ENCODE measurements at regions not wholly inside any gene's neighbourhood (a gene's known extent, or its start where the extent isn't known, plus 50 kb on each side); places are given as distances from the start of the nearest gene placed in this dataset.

GRCh38 chr18:70931942-70932814, 643.3 kb downstream of the SOCS6 start:
- dilution Hi-C loops (cut with MboI; ENCODE audit: extremely low pct_ligation_motif_present, low sequenced_read_pairs): no loop called here
- Histone ChIP-seq H4K20me1 (ENCODE audit: control insufficient read depth, extremely low read depth, insufficient read depth, low read length) (no peaks in the 10 kb centered on the region), H2AFZ (ENCODE audit: control insufficient read depth, low read length) (no peak overlapping the region), H3K4me2 (ENCODE audit: control insufficient read depth, extremely low read depth, insufficient read depth, low read depth, low read length) (no peak overlapping the region), H3K9ac (ENCODE audit: control insufficient read depth, extremely low read depth, insufficient read depth, low read length) (no peak overlapping the region), H3K27ac (ENCODE audit: control insufficient read depth, insufficient read depth, low read length) (no peak overlapping the region), H3K36me3 (ENCODE audit: control insufficient read depth in 2 of 2, extremely low read depth in 1 of 2, insufficient read depth in 2 of 2, low read length in 2 of 2) (no peaks in the 10 kb centered on the region), H3K4me3 (ENCODE audit: control insufficient read depth in 2 of 3, extremely low read depth in 1 of 3, insufficient read depth in 2 of 3, low read depth in 1 of 3, low read length in 3 of 3) (no peak overlapping the region), H3K9me3 (ENCODE audit: control insufficient read depth, low read depth, low read length) (no peaks in the 10 kb centered on the region), H3K4me1 (ENCODE audit: control insufficient read depth, extremely low read depth, insufficient read depth, low read length) (no peaks in the 10 kb centered on the region), H3K9me1 (ENCODE audit: control insufficient read depth, extremely low read depth, insufficient read depth, low read length) (no peaks in the 10 kb centered on the region), H3K27me3 (ENCODE audit: control insufficient read depth, extremely low read depth, insufficient read depth, low read length) (no peaks in the 10 kb centered on the region), H3K79me2 (ENCODE audit: control insufficient read depth, insufficient read depth, low read length) (no peaks in the 10 kb centered on the region)
- DNase-seq (ENCODE audit: low read depth, low spot score) (no peak), FAIRE-seq (no peak)
- no peak for TF ChIP-seq EZH2 (IDR thresholded peaks at IDR 0.05; ENCODE audit: low read length)
- TF ChIP-seq CTCF (optimal IDR thresholded peaks at IDR 0.05 in 1 of 3, IDR thresholded peaks at IDR 0.05 in 1 of 3, conservative IDR thresholded peaks at IDR 0.05 in 1 of 3; ENCODE audit: extremely low read depth in 1 of 3, insufficient read depth in 2 of 3, low read length in 3 of 3): peak in 2 of 3 experiments; percentile 28 to 37

- FAIRE-seq: no peak
- H3K27ac ChIP-seq (ENCODE audit: control insufficient read depth, insufficient read depth, low read length): no peak overlapping the region
- H3K9me1 ChIP-seq (ENCODE audit: control insufficient read depth, extremely low read depth, insufficient read depth, low read length): no peaks in the 10 kb centered on the region
- H3K4me3 ChIP-seq (ENCODE audit: control insufficient read depth in 2 of 3, extremely low read depth in 1 of 3, insufficient read depth in 2 of 3, low read depth in 1 of 3, low read length in 3 of 3): no peak overlapping the region
- no peak overlapping the region for H3K4me2 ChIP-seq (ENCODE audit: control insufficient read depth, extremely low read depth, insufficient read depth, low read depth, low read length)
- H2AFZ ChIP-seq (ENCODE audit: control insufficient read depth, low read length): no peak overlapping the region
- TF ChIP-seq CTCF (optimal IDR thresholded peaks at IDR 0.05 in 1 of 3, IDR thresholded peaks at IDR 0.05 in 1 of 3, conservative IDR thresholded peaks at IDR 0.05 in 1 of 3; ENCODE audit: extremely low read depth in 1 of 3, insufficient read depth in 2 of 3, low read length in 3 of 3) (no peak), EZH2 (IDR thresholded peaks at IDR 0.05; ENCODE audit: low read length) (no peak)
- H3K79me2 ChIP-seq (ENCODE audit: control insufficient read depth, insufficient read depth, low read length): no peaks in the 10 kb centered on the region
- no peaks in the 10 kb centered on the region for H4K20me1 ChIP-seq (ENCODE audit: control insufficient read depth, extremely low read depth, insufficient read depth, low read length)
- no peak overlapping the region for H3K9ac ChIP-seq (ENCODE audit: control insufficient read depth, extremely low read depth, insufficient read depth, low read length)
- no peak for DNase-seq (ENCODE audit: low read depth, low spot score)
- dilution Hi-C loops (cut with MboI; ENCODE audit: extremely low pct_ligation_motif_present, low sequenced_read_pairs): no loop called here
- H3K9me3 ChIP-seq (ENCODE audit: control insufficient read depth, low read depth, low read length): peaks cover 7% of the 10 kb centered on the region
- H3K36me3 ChIP-seq (ENCODE audit: control insufficient read depth in 2 of 2, extremely low read depth in 1 of 2, insufficient read depth in 2 of 2, low read length in 2 of 2): no peaks in the 10 kb centered on the region
- no peaks in the 10 kb centered on the region for H3K4me1 ChIP-seq (ENCODE audit: control insufficient read depth, extremely low read depth, insufficient read depth, low read length)
- no peaks in the 10 kb centered on the region for H3K27me3 ChIP-seq (ENCODE audit: control insufficient read depth, extremely low read depth, insufficient read depth, low read length)
These were observed 632.1 kb downstream of the SOCS6 start for GRCh38 chr18:70920840-70921374.
